Right renal cortex interstitium (tissue), 3 donors: ENCODE measurements at regions not wholly inside any gene's neighbourhood (a gene's known extent, or its start where the extent isn't known, plus 50 kb on each side); places are given as distances from the start of the nearest gene placed in this dataset.
"Not testable (repeated sequence)": the region's sequence is repeated elsewhere in the genome, so short reads cannot be mapped to it uniquely, and the experiment has no call there.

Source experiments
- DNase-seq, 3 donors: peaks; one replicate each; pipeline ENCODE4 v3.0.0-alpha.2; 2013; ENCODE audit warnings: low read depth in 3 of 3, low spot score in 2 of 3

GRCh38 chr2:13492262-13492661 is 775.5 kb downstream of the TRIB2 start:
- DNase-seq: no peak

- DNase-seq: no peak
Measured at GRCh38 chr2:13495051-13495450, 778.3 kb downstream of the TRIB2 start.

- no peak for DNase-seq
Measured at GRCh38 chr2:13504808-13505207, 788.1 kb downstream of the TRIB2 start.

GRCh38 chr2:13508671-13509070 is 791.9 kb downstream of the TRIB2 start:
- DNase-seq: no peak

GRCh38 chr2:13515254-13515653 is 798.5 kb downstream of the TRIB2 start:
- no peak for DNase-seq

GRCh38 chr2:13522096-13522495 is 805.4 kb downstream of the TRIB2 start:
- no peak for DNase-seq

- DNase-seq: no peak
Measured at GRCh38 chr2:13522917-13523821, 806.4 kb downstream of the TRIB2 start.

- DNase-seq: no peak
Measured at GRCh38 chr2:13524492-13524891, 807.8 kb downstream of the TRIB2 start.

GRCh38 chr2:13531735-13532410 is 815.1 kb downstream of the TRIB2 start:
- not testable (repeated sequence) for DNase-seq

GRCh38 chr2:13532781-13533523 is 816.2 kb downstream of the TRIB2 start:
- DNase-seq: not testable (repeated sequence)

GRCh38 chr2:13533524-13533922 is 816.8 kb downstream of the TRIB2 start:
- DNase-seq: no peak

GRCh38 chr2:13536941-13537340 is 820.2 kb downstream of the TRIB2 start:
- DNase-seq: no peak

- DNase-seq: no peak
Measured at GRCh38 chr2:13537771-13538349, 821.1 kb downstream of the TRIB2 start.

GRCh38 chr2:13539296-13539695 is 822.6 kb downstream of the TRIB2 start:
- DNase-seq: no peak

- DNase-seq: no peak
Measured at GRCh38 chr2:13542061-13542460, 825.3 kb downstream of the TRIB2 start.

GRCh38 chr2:13542642-13543041 is 825.9 kb downstream of the TRIB2 start:
- no peak for DNase-seq

- DNase-seq: no peak
Measured at GRCh38 chr2:13543550-13543949, 826.8 kb downstream of the TRIB2 start.

- DNase-seq: no peak
Measured at GRCh38 chr2:13545320-13545719, 828.6 kb downstream of the TRIB2 start.

GRCh38 chr2:13546131-13546530 is 829.4 kb downstream of the TRIB2 start:
- DNase-seq: no peak

GRCh38 chr2:13550285-13551231 is 833.8 kb downstream of the TRIB2 start:
- no peak for DNase-seq
